GM19467 (cell line): ENCODE measurements at regions not wholly inside any gene's neighbourhood (a gene's known extent, or its start where the extent isn't known, plus 50 kb on each side); places are given as distances from the start of the nearest gene placed in this dataset.
"Not testable (repeated sequence)": the region's sequence is repeated elsewhere in the genome, so short reads cannot be mapped to it uniquely, and the experiment has no call there.

Experiments used
- ATAC-seq: cut with Tn5 transposase; IDR thresholded peaks from one replicate; pipeline ENCODE4 v1.9.1; 2021; ENCODE audit warnings: mild to moderate bottlenecking, moderate library complexity; ENCODE audit not compliant: unreplicated experiment

DNA sequence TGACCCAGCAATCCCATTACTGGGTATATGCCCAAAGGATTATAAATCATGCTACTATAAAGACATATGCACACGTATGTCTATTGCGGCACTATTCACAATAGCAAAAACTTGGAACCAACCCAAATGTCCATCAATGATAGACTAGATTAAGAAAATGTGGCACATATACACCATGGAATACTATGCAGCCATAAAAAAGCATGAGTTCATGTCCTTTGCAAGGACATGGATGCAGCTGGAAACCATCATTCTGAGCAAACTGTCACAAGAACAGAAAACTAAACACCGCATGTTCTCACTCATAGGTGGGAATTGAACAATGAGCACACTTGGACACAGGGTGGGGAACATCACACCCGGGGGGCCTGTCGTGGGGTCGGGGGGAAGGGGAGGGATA, 80.1 kb upstream of the TMEM170B start:
- not testable (repeated sequence) for ATAC-seq

DNA sequence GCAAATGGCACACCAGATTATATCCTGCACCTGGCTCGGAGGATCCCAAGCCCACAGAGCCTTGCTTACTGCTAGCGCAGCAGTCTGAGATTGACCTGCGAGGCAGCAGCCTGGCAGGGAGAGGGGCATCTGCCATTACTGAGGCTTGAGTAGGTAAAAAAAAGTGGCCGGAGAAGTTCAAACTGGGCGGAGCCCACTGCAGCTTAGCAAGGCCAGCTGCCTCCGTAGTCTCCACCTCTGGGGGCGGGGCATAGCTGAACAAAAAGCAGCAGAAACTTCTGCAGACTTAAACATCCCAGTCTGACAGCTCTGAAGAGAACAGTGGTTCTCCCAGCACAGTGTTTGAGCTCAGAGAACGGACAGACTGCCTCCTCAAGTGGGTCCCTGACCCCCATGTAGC, 85.4 kb upstream of the TMEM170B start:
- ATAC-seq: not testable (repeated sequence)

DNA sequence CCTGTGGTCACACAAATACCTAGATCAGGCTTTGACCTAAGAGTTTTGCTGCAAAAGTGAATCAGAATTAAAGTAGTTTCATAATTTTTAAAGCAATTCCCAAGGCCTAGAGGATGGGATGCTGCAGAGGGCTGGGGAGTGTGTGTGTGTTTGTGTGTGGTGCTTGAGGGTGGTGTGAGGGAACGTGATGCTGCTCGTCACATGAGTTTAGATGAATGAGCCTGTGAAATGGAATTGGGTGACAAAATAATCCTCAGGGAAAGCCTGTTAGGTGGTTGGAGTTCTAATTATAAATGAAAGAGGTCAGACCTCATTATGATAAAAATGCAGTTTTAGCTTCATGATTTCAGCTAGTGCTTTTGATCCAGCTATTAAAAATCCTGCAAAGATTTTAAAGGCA, 87.5 kb upstream of the TMEM170B start:
- ATAC-seq: no peak

DNA sequence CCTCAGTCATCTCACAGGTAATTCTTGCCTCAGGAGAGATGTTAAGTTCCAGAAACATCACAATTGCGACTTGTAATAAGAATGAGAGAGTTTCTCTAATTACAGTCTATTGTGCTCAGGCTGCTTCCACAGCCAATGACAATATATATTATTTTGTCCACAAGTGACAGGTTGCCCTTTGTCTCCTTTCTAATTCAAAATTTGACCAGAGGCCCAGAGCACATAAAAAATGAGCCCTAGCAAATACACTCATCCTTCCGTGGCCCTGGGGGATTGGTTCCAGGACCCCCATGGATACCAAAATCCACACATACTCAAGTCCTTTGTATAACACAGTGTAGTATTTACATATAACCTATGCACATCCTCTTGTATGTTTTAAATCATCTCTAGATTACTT, 88.1 kb upstream of the TMEM170B start:
- ATAC-seq: no peak

DNA sequence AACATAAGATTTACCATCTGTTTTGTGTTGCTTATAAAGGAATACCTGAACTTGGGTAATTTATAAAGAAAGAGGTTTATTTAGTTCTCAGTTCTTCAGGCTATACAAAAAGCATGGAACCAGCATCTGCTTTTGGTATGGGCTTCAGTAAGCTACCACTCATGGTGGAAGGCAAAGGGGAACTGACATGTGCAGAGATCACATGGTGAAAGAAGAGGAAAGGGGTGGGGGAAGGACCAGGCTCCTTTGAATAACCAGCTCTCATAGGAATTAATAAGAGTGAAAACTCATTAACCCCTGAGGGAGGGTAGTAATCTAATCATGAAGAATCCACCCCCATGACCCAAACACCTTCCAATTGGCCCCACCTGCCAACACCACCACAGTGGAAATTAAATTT, 89.5 kb upstream of the TMEM170B start:
- ATAC-seq: no peak

DNA sequence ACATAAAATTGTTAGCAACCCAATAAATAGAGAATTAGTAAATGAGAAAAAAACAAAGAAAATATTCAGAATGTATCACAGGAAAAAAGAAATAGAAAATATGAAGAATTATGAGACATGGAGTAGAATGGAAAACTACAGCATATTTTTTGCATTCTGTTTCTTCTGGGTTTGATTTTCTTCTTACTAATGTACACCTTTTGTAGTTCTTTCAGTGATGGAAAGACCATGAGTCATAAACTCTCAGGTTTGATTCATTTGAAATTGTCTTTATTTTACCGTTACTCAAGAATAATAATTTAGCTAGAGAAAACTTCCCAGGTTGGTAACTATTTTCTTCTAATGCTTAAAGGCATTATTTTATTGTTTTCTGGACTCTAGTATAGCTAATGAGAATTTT, 90.3 kb upstream of the TMEM170B start:
- ATAC-seq: no peak

DNA sequence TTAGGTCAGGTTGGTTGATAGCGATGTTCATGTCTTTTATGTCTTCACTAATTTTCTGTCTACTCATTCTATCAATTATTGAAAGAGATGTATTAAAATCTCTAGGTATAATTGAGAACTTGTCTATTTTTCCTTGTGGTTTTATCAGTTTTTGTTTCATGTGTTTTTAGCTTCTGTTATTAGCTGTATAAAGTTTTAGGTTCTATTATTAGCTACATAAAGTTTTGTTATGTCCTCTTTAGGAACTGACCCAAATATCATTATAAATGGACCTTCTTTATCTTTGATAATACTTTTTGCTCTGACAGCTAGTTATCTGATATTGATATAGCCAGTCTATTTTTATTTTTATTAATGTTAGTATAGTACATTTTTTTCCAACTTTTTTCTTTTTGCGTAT, 92.4 kb upstream of the TMEM170B start:
- no peak for ATAC-seq

DNA sequence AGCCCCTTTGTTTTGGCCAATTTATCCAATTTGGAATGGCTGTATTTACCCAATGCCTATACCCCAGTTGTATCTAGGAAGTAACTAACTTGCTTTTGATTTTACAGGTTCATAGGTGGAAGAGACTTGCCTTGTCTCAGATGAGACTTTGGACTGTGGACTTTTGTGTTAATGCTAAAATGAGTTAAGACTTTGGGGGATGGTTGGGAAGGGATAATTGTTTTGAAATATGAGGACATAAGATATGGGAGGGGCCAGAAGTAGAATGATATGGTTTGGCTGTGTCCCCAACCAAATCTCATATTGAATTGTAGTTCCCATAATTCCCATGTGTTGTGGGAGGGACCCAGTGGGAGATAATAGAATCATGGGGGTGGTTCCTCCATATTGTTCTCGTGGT, 94.4 kb upstream of the TMEM170B start:
- not testable (repeated sequence) for ATAC-seq

DNA sequence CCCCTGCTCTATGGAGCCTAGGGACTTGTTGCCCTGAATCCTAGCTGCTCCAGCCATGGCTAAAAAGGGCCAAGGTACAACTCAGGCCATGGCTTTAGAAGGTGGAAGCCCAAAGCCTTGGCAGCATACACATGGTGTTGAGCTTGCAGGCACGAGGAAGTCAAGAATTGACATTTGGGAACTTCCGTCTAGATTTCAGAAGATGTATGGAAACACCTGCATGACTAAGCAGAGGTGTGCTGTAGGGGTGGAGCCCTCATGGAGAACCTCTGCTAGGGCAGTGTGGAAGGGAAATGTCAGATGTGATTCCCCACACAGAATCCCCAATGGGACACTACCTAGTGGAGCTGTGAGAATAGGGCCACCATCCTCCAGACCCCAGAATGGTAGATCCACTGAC, 95.1 kb upstream of the TMEM170B start:
- ATAC-seq: no peak

DNA sequence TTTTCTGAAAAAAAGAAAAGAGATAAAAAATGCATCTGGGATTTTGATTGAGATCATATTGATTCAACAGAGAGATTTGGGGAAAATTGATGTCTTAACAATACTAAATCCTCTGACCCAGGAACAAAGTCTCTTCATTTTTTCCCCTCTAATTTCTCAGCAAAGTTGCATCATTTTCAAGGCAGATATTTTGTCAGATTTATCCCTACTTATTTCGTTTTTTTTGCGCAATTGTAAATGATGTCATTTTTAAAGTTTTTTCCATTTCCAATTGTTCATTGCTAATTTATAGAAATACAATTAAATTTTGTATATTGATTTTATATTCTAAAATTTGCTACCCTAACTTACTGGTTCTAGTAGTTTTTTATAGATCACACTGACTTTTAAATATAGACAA, 97.7 kb upstream of the TMEM170B start:
- no peak for ATAC-seq

DNA sequence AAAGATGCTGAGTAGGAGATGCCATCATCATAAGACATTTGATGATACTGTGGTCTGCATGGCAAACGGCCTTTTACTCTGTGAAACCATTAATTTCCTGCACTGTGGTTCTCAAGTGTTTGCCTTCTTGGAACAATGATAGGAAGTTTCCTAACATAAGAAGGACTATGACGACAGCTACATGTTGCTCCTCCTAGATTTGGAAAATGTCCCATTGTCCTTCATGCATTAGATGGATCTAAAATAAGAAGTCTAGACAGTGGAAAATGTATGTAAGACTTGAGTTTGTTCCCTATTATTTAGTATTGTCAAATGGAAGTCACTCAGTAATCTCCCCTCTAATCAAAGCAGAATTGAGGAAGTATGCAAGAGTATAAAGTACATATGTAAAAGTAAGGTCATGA, 98.5 kb upstream of the TMEM170B start:
- ATAC-seq: no peak

DNA sequence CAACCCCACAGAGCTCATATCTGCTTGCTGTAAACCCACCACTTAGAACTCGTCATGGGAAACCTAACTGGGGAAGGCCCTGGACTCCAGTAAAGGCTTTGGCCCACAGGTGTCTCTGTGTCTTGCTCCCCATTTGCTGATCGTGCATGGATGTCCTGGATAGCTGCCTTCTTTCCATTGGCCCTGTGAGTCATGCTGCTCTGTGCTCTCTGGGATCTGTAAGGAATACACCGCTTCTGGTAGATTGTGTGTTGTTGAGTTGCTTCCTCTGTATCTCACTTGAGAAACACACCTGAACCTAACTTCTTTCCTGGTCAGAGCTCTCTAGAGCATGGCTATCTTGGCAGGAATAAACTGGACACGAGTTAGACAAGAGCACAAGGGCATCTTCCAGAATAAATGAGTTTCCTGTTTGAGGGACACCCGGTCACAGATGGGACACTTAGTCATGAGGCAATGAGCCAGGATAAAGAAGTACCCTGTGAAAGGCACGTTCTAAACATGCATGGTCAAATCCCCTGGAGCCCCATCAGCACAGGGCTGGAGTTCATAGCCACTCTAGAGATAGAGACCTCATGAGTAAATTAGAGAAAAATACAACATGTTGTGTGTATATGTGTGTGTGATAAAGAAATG, 99.6 kb upstream of the TMEM170B start:
- ATAC-seq: no peak

DNA sequence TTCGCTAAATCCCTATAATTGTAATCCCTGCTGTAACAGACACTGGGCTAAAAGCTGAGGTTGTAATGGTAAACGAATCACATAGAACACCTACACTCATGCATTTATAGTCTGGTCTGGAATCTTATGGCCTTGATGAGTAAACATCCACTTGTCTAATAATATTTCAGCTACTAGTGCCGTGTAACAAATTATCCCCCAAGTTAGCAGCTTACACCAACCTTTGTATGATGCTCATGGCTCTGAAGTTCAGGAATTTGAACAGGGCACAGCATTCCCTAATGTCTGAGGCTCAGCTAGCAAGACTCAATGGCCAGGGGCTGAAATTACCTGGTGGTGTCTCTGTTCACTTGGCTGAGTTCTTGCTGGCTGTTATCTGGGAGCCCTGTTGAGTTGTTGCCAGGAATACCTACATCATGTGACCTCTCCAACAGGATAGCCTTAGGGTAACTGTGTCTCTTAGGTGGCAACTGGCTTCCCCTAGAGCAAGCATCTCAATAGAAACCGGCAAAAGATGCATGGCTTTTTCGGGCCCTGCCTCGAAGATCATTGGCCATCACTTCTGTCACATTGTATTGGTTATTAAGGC, 100.9 kb upstream of the TMEM170B start:
- ATAC-seq: no peak

DNA sequence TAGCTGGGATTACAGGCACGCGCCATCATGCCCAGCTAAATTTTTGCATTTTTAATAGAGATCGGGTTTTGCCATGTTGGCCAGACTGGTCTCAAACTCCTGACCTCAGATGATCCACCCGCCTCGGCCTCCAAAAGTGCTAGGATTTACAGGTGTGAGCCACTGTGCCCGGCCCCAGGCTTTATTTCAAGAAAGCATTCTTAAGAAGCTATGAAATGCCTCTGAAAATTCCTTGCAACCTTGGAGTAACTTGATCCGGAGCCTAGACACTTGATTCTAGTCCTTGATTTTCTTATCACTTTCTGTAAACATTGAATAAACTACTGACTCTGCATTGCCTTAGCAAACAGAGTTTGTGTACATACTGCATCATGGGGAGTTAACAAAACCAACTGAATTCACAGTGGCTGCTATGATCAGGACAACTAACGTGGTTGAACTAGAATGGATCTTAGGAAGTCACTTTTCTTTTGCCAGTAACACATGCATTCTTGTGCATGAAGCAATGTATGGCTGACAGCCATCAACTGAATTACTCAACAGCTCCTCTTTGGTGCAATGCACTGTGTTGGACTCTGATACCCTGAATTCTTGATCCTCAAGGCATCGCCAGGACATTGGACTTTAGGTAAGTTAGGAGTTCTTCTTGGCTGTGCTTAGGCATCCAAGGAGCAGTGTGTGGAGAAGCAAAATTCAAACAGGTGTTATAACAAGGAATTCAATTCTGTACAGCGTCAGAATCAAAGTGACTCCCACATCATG, 102.8 kb upstream of the TMEM170B start:
- no peak for ATAC-seq

DNA sequence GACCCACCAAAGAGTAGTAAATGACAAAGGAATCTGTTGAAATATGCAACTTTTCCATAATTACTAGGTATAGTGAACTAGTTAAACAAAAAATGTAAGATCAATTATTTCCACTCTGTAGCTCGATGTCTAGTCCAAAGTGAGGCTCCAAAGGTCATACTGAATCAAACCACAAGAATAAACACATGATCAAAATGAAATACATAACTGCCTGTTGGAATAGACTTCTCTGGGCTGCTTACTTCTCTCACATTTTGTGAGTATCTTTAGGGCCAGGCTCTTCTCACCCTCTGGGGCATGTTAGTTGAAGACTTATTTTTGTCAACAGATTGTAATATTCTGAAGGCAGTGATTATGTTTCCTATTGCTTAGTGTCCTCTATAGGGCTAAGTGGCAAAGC, 103.7 kb upstream of the TMEM170B start:
- no peak for ATAC-seq

DNA sequence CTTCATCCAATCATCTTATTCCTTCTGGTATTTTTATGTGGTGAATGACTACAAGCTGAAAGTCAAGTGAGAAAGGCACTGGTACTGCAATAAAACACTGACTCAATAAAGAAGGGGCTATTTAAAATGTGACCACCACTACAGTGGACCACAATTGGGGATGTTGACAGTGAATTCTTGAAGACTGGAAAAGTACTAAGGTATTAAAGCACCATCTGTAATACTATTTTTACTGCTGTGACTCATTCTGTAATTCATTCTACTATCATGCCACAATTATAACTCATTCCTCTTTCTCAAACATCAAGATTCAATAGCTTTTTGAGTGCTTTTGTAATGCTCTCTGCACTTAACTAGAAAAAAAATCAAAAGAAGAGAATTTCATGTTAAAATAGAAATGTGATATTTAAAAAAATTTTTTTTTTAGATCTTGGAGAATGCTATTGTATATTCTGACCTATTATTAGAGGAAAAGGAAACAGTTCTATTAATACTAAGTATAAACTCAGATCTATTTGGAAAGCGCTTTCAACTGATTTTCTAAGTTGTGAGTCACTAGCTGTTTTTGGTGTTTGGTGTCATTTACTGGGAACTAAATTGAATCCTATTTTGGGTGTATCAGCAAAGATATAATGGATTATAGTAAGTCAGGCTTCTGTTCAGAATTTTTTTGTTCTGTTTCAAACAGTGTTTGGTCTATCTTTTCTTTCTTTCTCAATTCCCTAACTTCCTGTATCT, 104.7 kb upstream of the TMEM170B start:
- ATAC-seq: no peak

DNA sequence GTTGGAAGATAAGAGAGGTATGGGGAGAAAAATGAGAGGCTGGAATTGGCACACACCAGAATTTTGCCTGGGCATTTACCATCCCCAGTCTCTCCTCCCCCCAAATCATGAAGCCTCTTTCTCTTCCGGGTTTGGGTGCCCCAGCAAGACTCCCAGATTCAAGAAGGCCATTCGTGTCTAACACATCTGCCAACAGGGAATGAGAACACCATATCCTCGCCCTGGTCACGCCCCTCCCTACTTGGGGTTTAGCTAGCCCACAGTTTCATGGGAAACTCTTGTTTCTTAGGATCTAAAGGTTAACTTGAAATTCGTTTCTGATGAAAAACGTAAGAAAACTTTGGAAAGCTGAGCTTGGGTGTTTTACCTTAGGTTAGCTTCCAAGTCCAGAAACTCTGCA, 105.5 kb upstream of the TMEM170B start:
- no peak for ATAC-seq

DNA sequence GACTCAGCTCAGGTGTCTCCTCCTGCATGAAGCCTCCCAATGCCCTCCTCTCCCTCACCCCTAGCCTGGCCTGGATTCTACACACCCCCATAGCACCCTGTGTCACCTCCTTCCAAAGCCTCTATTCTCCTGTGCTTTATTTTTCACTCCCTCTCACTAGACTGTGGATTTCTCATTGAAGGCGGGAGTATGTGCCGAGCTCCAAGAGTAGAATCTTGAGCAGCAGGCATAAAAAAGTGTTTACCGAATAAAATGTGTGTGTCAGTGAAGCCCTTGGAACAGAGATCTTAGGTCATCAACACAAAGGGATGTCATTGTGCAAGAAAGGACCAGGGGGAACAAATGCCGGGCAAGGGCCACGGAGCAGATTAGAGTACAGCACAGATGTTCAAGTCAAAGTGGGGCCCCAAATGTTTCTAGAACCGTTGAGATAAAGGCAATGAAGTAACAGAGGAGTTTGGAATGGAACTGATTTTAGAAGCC, 106.1 kb upstream of the TMEM170B start:
- no peak for ATAC-seq

DNA sequence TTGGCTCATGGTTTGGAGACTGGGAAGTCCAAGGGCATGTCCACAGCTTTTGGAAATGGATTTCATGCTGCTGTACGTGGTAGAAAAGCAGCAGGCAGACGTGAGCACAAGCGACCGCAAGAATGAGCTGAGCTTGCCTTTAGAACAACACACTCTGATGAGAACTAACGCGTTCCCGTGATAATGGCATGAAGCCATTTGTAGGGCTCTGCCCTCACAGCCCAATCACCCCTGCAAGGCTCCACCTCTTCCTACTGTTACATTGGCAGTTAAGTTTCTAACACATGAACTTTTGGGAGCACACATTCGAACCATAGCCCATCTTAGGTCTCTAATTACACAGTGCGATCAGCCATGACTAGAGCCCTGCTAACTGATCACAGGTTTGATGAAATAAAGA, 107.5 kb upstream of the TMEM170B start:
- ATAC-seq: no peak

DNA sequence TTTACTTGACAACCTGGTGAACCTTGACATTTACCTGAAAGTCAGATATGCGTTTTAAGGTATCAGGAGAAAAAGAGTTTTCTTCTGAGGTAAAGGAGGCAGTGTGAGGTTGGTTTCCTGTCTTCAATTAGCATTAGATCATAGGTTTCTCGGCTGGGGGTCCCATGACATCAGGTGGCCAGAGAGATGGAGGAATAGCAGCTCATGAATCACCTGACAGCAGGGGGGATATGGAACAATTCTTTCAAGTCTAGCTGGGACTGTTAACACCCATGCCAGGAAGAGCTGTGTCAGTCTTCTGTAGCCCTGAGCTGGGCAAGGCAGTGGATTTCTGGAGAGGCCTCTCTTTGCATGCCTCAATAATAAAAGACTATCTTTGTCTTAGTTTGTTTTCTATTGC, 108.0 kb upstream of the TMEM170B start:
- ATAC-seq: peak; percentile 27

DNA sequence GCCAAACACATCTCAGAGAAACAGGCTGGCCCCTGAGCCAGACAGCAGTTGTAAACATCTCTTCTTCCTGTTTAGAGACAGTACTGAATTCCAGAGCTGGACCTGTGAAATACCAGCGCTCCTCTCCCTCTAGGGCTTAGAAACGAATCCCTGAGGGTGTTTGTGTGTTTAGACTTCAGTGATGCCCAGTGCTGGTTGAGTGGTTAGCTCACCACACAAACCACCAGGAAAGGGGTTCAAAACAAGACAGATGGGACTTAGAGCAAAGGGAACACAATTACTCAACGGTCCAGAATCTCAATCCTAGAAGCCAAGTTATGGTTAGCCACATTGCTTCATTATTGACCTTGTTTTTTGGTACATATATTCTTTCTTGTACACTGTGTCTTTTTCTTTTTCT, 108.7 kb upstream of the TMEM170B start:
- peak; percentile 43 for ATAC-seq

DNA sequence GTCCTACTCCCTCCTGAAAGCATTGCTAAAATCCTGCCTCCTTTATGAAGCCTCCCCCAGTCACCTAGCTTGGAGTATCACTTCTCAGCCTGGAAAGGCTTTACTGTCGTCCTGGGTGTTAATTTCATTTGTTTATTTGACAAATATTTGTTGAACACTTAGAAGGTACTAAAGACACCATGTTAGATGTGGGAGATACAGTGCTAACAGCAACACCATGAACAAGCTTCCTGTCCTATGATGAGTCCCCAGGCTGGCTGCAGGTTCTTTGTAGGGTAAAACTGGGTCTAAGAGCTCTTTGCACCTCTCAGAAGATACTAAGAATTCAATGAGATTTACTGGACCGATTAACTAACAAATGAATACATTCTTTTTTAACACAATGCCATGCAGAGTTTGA, 109.2 kb upstream of the TMEM170B start:
- peak; percentile 33 for ATAC-seq
